CD14-positive monocyte (primary cell): ENCODE measurements at regions not wholly inside any gene's neighbourhood (a gene's known extent, or its start where the extent isn't known, plus 50 kb on each side); places are given as distances from the start of the nearest gene placed in this dataset.

ENCODE experiments used
- DNase-seq, 3 donors: peaks; one replicate each; pipeline ENCODE4 v3.0.0-alpha.2; 2011 to 2022
- H2AFZ ChIP-seq: 2 replicates; pipeline ENCODE4 v1.6.0; 2012; ENCODE audit warnings: mild to moderate bottlenecking, low read depth, low read length, inconsistent platforms; ENCODE audit not compliant: insufficient read depth, poor library complexity, severe bottlenecking
- H3K27ac ChIP-seq, 2 donors: 1 replicate in 1 of 2; 2 replicates in 1 of 2; pipeline ENCODE4 v1.5.1; 2012 to 2013; ENCODE audit warnings: low read length in 2 of 2, control low read depth in 1 of 2, inconsistent platforms in 1 of 2, low read depth in 1 of 2, mild to moderate bottlenecking in 1 of 2
- H3K27me3 ChIP-seq, 2 donors: one replicate each; pipeline versions ENCODE4 v1.6.0 to v1.6.1; 2011 to 2013; ENCODE audit warnings: low read length in 2 of 2; ENCODE audit not compliant: control insufficient read depth in 2 of 2, insufficient read depth in 2 of 2
- H3K36me3 ChIP-seq, 2 donors: replicated peaks in 1 of 2; 1 replicate in 1 of 2; 2 replicates in 1 of 2; pipeline versions ENCODE4 v1.5.1 to v1.6.1; 2012 to 2013; ENCODE audit warnings: low read length in 2 of 2, control low read depth in 1 of 2, inconsistent platforms in 1 of 2, mild to moderate bottlenecking in 1 of 2; ENCODE audit not compliant: insufficient read depth in 2 of 2, control insufficient read depth in 1 of 2
- H3K4me1 ChIP-seq, 2 donors: 1 replicate in 1 of 2; 2 replicates in 1 of 2; pipeline versions ENCODE4 v1.5.1 to v1.6.1; 2012 to 2013; ENCODE audit warnings: low read length in 2 of 2, control low read depth in 1 of 2, inconsistent platforms in 1 of 2, mild to moderate bottlenecking in 1 of 2, moderate library complexity in 1 of 2; ENCODE audit not compliant: insufficient read depth in 2 of 2, control insufficient read depth in 1 of 2
- H3K4me2 ChIP-seq: replicated peaks from 2 replicates; pipeline ENCODE3; 2012; ENCODE audit warnings: low read length, moderate library complexity, mild to moderate bottlenecking; ENCODE audit not compliant: poor library complexity, severe bottlenecking; ENCODE audit errors: extremely low read depth
- H3K4me3 ChIP-seq, 3 experiments: fragments of 200-600 bp in 1 of 3; sonication (generic) in 1 of 3; replicated peaks in 1 of 3; 1 replicate in 2 of 3; 2 replicates in 1 of 3; pipeline ENCODE4 v1.5.1; 2011 to 2013; ENCODE audit warnings: low read length in 3 of 3, mild to moderate bottlenecking in 3 of 3, control low read depth in 2 of 3, low read depth in 2 of 3, inconsistent platforms in 1 of 3, moderate library complexity in 1 of 3
- H3K79me2 ChIP-seq: 2 replicates; pipeline ENCODE4 v1.6.0; 2012; ENCODE audit warnings: mild to moderate bottlenecking, control low read depth, inconsistent platforms, low read length, moderate library complexity; ENCODE audit not compliant: insufficient read depth
- H3K9ac ChIP-seq: 2 replicates; pipeline ENCODE4 v1.6.0; 2017; ENCODE audit warnings: low read length, mild to moderate bottlenecking; ENCODE audit not compliant: insufficient read depth, poor library complexity, severe bottlenecking
- H3K9me3 ChIP-seq, 2 donors: replicated peaks in 1 of 2; 1 replicate in 1 of 2; 2 replicates in 1 of 2; pipeline versions ENCODE4 v1.5.1 to v1.6.1; 2012 to 2013; ENCODE audit warnings: low read length in 2 of 2, control low read depth in 1 of 2; ENCODE audit not compliant: control insufficient read depth in 1 of 2, insufficient read depth in 1 of 2
- H4K20me1 ChIP-seq: 2 replicates; pipeline ENCODE4 v1.6.0; 2012; ENCODE audit warnings: mild to moderate bottlenecking, low read length, control low read depth, moderate library complexity; ENCODE audit not compliant: insufficient read depth
- H3K27ac Mint-ChIP-seq, 7 donors: one replicate each; pipeline ENCODE4 v1.8.0; 2020; ENCODE audit warnings: mild to moderate bottlenecking in 7 of 7, mixed read lengths in 7 of 7, moderate library complexity in 6 of 7, inconsistent platforms in 2 of 7
- H3K27me3 Mint-ChIP-seq, 3 donors: one replicate each; pipeline ENCODE4 v1.8.0; 2021 to 2022; ENCODE audit warnings: low read depth in 3 of 3, mild to moderate bottlenecking in 3 of 3, mixed read lengths in 3 of 3, moderate library complexity in 3 of 3, inconsistent platforms in 1 of 3
- H3K36me3 Mint-ChIP-seq, 2 donors: one replicate each; pipeline ENCODE4 v1.8.0; 2020; ENCODE audit warnings: mixed read lengths in 2 of 2, inconsistent platforms in 1 of 2, mild to moderate bottlenecking in 1 of 2
- H3K4me1 Mint-ChIP-seq: one replicate; pipeline ENCODE4 v1.8.0; 2020; ENCODE audit warnings: mild to moderate bottlenecking, mixed read lengths
- H3K4me3 Mint-ChIP-seq, 2 donors: one replicate each; pipeline ENCODE4 v1.8.0; 2020; ENCODE audit warnings: mild to moderate bottlenecking in 2 of 2, mixed read lengths in 2 of 2, moderate library complexity in 1 of 2
- H3K9me3 Mint-ChIP-seq, 7 donors: one replicate each; pipeline ENCODE4 v1.8.0; 2020 to 2022; ENCODE audit warnings: mixed read lengths in 7 of 7, mild to moderate bottlenecking in 6 of 7, moderate library complexity in 6 of 7, inconsistent platforms in 2 of 7
- WGBS: methylation state at CpG from one replicate; pipeline ENCODE4 v1.1.5; 2013; ENCODE audit warnings: missing lambda C conversion rate; ENCODE audit not compliant: insufficient coverage; 5-methylcytosine and 5-hydroxymethylcytosine counted together
- intact Hi-C, 2 donors: fragments of 100-400 bp; cut with micrococcal nuclease; formaldehyde crosslinking; loops; one replicate each; pipeline versions ENCODE4 v1.15.0 to v1.15.1; 2023
- TF ChIP-seq, protein P1 (sequence below): fragments of 200-600 bp; IDR thresholded peaks from one replicate; pipeline ENCODE4 v1.8.0; 2022; ENCODE audit warnings: antibody characterized with exemption, mild to moderate bottlenecking

DNA sequence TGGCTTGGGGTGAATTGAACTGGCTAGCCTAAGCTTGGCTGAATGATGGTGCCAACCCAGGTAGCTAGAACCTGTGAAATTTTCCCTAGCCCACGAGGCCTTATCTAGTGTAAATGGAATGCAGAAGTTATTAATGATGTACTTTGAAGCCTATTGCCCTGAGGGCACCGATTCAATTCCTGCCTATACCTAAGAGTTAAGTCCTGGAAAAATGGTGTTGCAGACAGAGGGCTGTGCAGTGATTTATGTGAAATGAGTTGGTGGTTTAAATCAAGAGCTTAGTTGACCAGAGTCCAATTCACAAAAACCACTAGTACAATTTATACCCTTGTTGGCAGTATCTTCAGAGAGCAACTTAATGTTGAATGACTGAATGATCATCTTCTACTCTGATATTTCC is 373.8 kb upstream of the JAG1 start:
- intact Hi-C loops = no loop called here
- Histone ChIP-seq H3K4me2 (no peak overlapping the region), H2AFZ (no peak overlapping the region), H3K4me3 (no peak overlapping the region), H3K27ac (no peak overlapping the region), H3K9me3 (no peaks in the 10 kb centered on the region), H3K79me2 (no peaks in the 10 kb centered on the region), H4K20me1 (no peaks in the 10 kb centered on the region), H3K27me3 (peaks cover 0 to 2% of the 10 kb centered on the region in 2 donors), H3K36me3 (no peaks in the 10 kb centered on the region), H3K4me1 (no peaks in the 10 kb centered on the region), H3K9ac (no peak overlapping the region)
- TF ChIP-seq, protein P1, sequence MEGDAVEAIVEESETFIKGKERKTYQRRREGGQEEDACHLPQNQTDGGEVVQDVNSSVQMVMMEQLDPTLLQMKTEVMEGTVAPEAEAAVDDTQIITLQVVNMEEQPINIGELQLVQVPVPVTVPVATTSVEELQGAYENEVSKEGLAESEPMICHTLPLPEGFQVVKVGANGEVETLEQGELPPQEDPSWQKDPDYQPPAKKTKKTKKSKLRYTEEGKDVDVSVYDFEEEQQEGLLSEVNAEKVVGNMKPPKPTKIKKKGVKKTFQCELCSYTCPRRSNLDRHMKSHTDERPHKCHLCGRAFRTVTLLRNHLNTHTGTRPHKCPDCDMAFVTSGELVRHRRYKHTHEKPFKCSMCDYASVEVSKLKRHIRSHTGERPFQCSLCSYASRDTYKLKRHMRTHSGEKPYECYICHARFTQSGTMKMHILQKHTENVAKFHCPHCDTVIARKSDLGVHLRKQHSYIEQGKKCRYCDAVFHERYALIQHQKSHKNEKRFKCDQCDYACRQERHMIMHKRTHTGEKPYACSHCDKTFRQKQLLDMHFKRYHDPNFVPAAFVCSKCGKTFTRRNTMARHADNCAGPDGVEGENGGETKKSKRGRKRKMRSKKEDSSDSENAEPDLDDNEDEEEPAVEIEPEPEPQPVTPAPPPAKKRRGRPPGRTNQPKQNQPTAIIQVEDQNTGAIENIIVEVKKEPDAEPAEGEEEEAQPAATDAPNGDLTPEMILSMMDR = no peak
- no peak for DNase-seq
- Mint-ChIP-seq H3K36me3 (no peaks in the 10 kb centered on the region), H3K4me1 (no peaks in the 10 kb centered on the region), H3K9me3 (peaks cover 0 to 5% (median 0%) of the 10 kb centered on the region in 7 donors), H3K4me3 (no peak overlapping the region), H3K27me3 (no peaks in the 10 kb centered on the region), H3K27ac (no peak overlapping the region)
- WGBS = 71% methylated on average over 1 of the region's 2 CpGs

DNA sequence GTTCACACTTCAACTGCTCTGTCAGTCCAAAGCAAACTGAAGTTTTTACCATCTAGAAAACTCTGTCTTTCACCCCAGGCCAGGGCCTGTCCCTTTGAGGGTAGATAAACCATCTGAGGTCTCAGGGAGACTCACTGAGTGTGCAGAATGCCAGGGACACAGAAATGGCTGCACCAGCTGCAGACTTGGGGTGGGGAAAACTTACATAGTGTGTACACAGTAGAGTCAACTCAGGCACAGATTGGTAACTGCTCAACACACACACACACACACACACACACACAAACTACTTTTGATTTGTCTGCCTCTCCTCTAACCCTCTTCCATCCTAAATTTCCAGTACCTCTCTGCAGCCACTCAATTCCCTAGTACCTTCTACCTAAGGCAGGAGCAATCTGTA is 374.9 kb upstream of the JAG1 start:
- Mint-ChIP-seq H3K27me3 (no peaks in the 10 kb centered on the region), H3K4me1 (no peaks in the 10 kb centered on the region), H3K36me3 (no peaks in the 10 kb centered on the region), H3K9me3 (peaks cover 0 to 4% (median 0%) of the 10 kb centered on the region in 7 donors), H3K27ac (no peak overlapping the region), H3K4me3 (no peak overlapping the region)
- intact Hi-C loops = no loop called here
- Histone ChIP-seq H3K4me1 (no peaks in the 10 kb centered on the region), H3K9ac (no peak overlapping the region), H3K27ac (no peak overlapping the region), H3K4me2 (no peak overlapping the region), H3K27me3 (peaks cover 0 to 2% of the 10 kb centered on the region in 2 donors), H4K20me1 (no peaks in the 10 kb centered on the region), H2AFZ (no peak overlapping the region), H3K4me3 (no peak overlapping the region), H3K9me3 (no peaks in the 10 kb centered on the region), H3K79me2 (no peaks in the 10 kb centered on the region), H3K36me3 (no peaks in the 10 kb centered on the region)
- DNase-seq = no peak
- TF ChIP-seq, protein P1 = no peak
